Upper lobe of right lung (tissue), 1 donor: ENCODE measurements at regions not wholly inside any gene's neighbourhood (a gene's known extent, or its start where the extent isn't known, plus 50 kb on each side); places are given as distances from the start of the nearest gene placed in this dataset.
"Not testable (repeated sequence)": the region's sequence is repeated elsewhere in the genome, so short reads cannot be mapped to it uniquely, and the experiment has no call there.

Experiments
- ATAC-seq: fragments of 200-7000 bp; cut with Tn5 transposase; one replicate; pipeline ENCODE4 v1.9.1; 2020; ENCODE audit warnings: mild to moderate bottlenecking, moderate library complexity
- DNase-seq: peaks from one replicate; pipeline ENCODE4 v3.0.0-alpha.2; 2020
- H3K27ac ChIP-seq: fragments of 200-600 bp; one replicate; pipeline ENCODE4 v1.8.0; 2022
- H3K27me3 ChIP-seq: fragments of 200-600 bp; one replicate; pipeline ENCODE4 v1.8.0; 2022; ENCODE audit warnings: mild to moderate bottlenecking
- H3K36me3 ChIP-seq: fragments of 200-600 bp; one replicate; pipeline ENCODE4 v1.8.0; 2022
- H3K4me1 ChIP-seq: fragments of 200-600 bp; one replicate; pipeline ENCODE4 v1.8.0; 2022
- H3K4me3 ChIP-seq: fragments of 200-600 bp; one replicate; pipeline ENCODE4 v1.8.0; 2022; ENCODE audit warnings: mild to moderate bottlenecking
- H3K9me3 ChIP-seq: fragments of 200-600 bp; one replicate; pipeline ENCODE4 v1.8.0; 2022
- CTCF ChIP-seq: fragments of 200-600 bp; IDR thresholded peaks from one replicate; pipeline ENCODE4 v1.8.0; 2022; ENCODE audit warnings: antibody characterized with exemption
- intact Hi-C: fragments of 100-400 bp; cut with DNase I; formaldehyde crosslinking; loops from one replicate; pipeline ENCODE4 v1.11.0; 2022
- donor health status: DM: no; HTN: yes; CAD: no; lungs with severe emphysema.

- Histone ChIP-seq H3K4me1 (peaks cover 13% of the 10 kb centered on the region), H3K36me3 (no peaks in the 10 kb centered on the region), H3K27me3 (no peaks in the 10 kb centered on the region), H3K4me3 (no peak overlapping the region), H3K27ac (no peak overlapping the region), H3K9me3 (no peaks in the 10 kb centered on the region)
- TF ChIP-seq CTCF: no peak
- no peak for ATAC-seq
- intact Hi-C loops: no loop called here
- no peak for DNase-seq
These were observed 180.2 kb upstream of the PHACTR1 start for GRCh38 chr6:12536416-12536815.

- no peaks in the 10 kb centered on the region for H3K27me3 ChIP-seq
- peaks cover 13% of the 10 kb centered on the region for H3K4me1 ChIP-seq
- H3K9me3 ChIP-seq: no peaks in the 10 kb centered on the region
- DNase-seq: no peak
- intact Hi-C loops: no loop called here
- no peaks in the 10 kb centered on the region for H3K36me3 ChIP-seq
- H3K4me3 ChIP-seq: no peak overlapping the region
- no peak overlapping the region for H3K27ac ChIP-seq
- TF ChIP-seq CTCF: no peak
- no peak for ATAC-seq
These were observed 179.2 kb upstream of the PHACTR1 start for GRCh38 chr6:12537389-12537788.

GRCh38 chr6:12538881-12539357 lies 177.6 kb upstream of the PHACTR1 start:
- peaks cover 13% of the 10 kb centered on the region for H3K4me1 ChIP-seq
- H3K4me3 ChIP-seq: no peak overlapping the region
- ATAC-seq: peak; percentile 50
- H3K9me3 ChIP-seq: no peaks in the 10 kb centered on the region
- no peak overlapping the region for H3K27ac ChIP-seq
- intact Hi-C loops: no loop called here
- no peaks in the 10 kb centered on the region for H3K27me3 ChIP-seq
- no peak for DNase-seq
- no peaks in the 10 kb centered on the region for H3K36me3 ChIP-seq
- no peak for TF ChIP-seq CTCF

GRCh38 chr6:12542319-12543115 lies 174.1 kb upstream of the PHACTR1 start:
- intact Hi-C loops, DNase-seq, H3K4me1 ChIP-seq: not testable (repeated sequence)

GRCh38 chr6:12543953-12544352 lies 172.6 kb upstream of the PHACTR1 start:
- no peaks in the 10 kb centered on the region for H3K36me3 ChIP-seq
- H3K27me3 ChIP-seq: no peaks in the 10 kb centered on the region
- no peaks in the 10 kb centered on the region for H3K9me3 ChIP-seq
- ATAC-seq (no peak), DNase-seq (no peak)
- no peaks in the 10 kb centered on the region for H3K4me1 ChIP-seq
- TF ChIP-seq CTCF: no peak
- no peak overlapping the region for H3K27ac ChIP-seq
- intact Hi-C loops: no loop called here
- H3K4me3 ChIP-seq: no peak overlapping the region

More at GRCh38 chr6:12542319-12543115, 174.1 kb upstream of the PHACTR1 start:
- not testable (repeated sequence) for ATAC-seq, H3K9me3 ChIP-seq, H3K27me3 ChIP-seq, H3K27ac ChIP-seq, H3K4me3 ChIP-seq, H3K36me3 ChIP-seq

GRCh38 chr6:12544821-12545565 lies 171.6 kb upstream of the PHACTR1 start:
- DNase-seq (no peak), ATAC-seq (no peak)
- no peak for TF ChIP-seq CTCF
- intact Hi-C loops: no loop called here
- H3K27ac ChIP-seq: no peak overlapping the region
- no peaks in the 10 kb centered on the region for H3K27me3 ChIP-seq
- H3K9me3 ChIP-seq: no peaks in the 10 kb centered on the region
- H3K4me1 ChIP-seq: no peaks in the 10 kb centered on the region
- no peaks in the 10 kb centered on the region for H3K36me3 ChIP-seq
- H3K4me3 ChIP-seq: no peak overlapping the region
